Keratinocyte (primary cell): ENCODE measurements at regions not wholly inside any gene's neighbourhood (a gene's known extent, or its start where the extent isn't known, plus 50 kb on each side); places are given as distances from the start of the nearest gene placed in this dataset.

Experiments
- DNase-seq: peaks from one replicate; pipeline ENCODE4 v3.0.0-alpha.2; 2011; ENCODE audit warnings: low read depth, missing footprints, low spot score
- FAIRE-seq: peaks from 2 replicates; lab custom pipeline; 2011; peaks lifted over from hg19 to GRCh38; lab: Jason Lieb, UNC
- H2AFZ ChIP-seq: 2 replicates; pipeline ENCODE4 v1.6.0; 2012; ENCODE audit warnings: low read length, control low read depth, inconsistent platforms; ENCODE audit not compliant: control insufficient read depth
- H3K27ac ChIP-seq: 2 replicates; pipeline ENCODE4 v1.5.1; 2011; ENCODE audit warnings: low read length; ENCODE audit not compliant: control insufficient read depth, insufficient read depth
- H3K27me3 ChIP-seq: 3 replicates; pipeline ENCODE4 v1.6.0; 2011; ENCODE audit warnings: low read length; ENCODE audit not compliant: control insufficient read depth, insufficient read depth; ENCODE audit errors: extremely low read depth
- H3K36me3 ChIP-seq, 2 experiments: 2 replicates in 1 of 2; 3 replicates in 1 of 2; pipeline ENCODE4 v1.5.1; 2011; ENCODE audit warnings: low read length in 2 of 2, mild to moderate bottlenecking in 1 of 2; ENCODE audit not compliant: control insufficient read depth in 2 of 2, insufficient read depth in 2 of 2; ENCODE audit errors: extremely low read depth in 1 of 2
- H3K4me1 ChIP-seq: 3 replicates; pipeline ENCODE4 v1.5.1; 2011; ENCODE audit warnings: low read length; ENCODE audit not compliant: control insufficient read depth, insufficient read depth; ENCODE audit errors: extremely low read depth
- H3K4me2 ChIP-seq: 3 replicates; pipeline ENCODE4 v1.6.0; 2011; ENCODE audit warnings: low read depth, low read length; ENCODE audit not compliant: control insufficient read depth, insufficient read depth; ENCODE audit errors: extremely low read depth
- H3K4me3 ChIP-seq, 3 experiments: fragments of 200-600 bp in 1 of 3; sonication (generic) in 1 of 3; 2 replicates in 2 of 3; 3 replicates in 1 of 3; pipeline ENCODE4 v1.5.1; 2011 to 2016; ENCODE audit warnings: low read length in 3 of 3, mild to moderate bottlenecking in 3 of 3, control low read depth in 2 of 3, inconsistent platforms in 1 of 3, low read depth in 1 of 3, mixed read lengths in 1 of 3, mixed run types in 1 of 3, moderate library complexity in 1 of 3; ENCODE audit not compliant: control insufficient read depth in 2 of 3, insufficient read depth in 2 of 3; ENCODE audit errors: extremely low read depth in 1 of 3
- H3K79me2 ChIP-seq: 2 replicates; pipeline ENCODE4 v1.6.0; 2012; ENCODE audit warnings: low read length; ENCODE audit not compliant: control insufficient read depth, insufficient read depth
- H3K9ac ChIP-seq: 3 replicates; pipeline ENCODE4 v1.6.0; 2011; ENCODE audit warnings: low read length; ENCODE audit not compliant: control insufficient read depth, insufficient read depth; ENCODE audit errors: extremely low read depth
- H3K9me1 ChIP-seq: 3 replicates; pipeline ENCODE4 v1.6.0; 2011; ENCODE audit warnings: low read length; ENCODE audit not compliant: control insufficient read depth, insufficient read depth; ENCODE audit errors: extremely low read depth
- H3K9me3 ChIP-seq: 2 replicates; pipeline ENCODE4 v1.5.1; 2012; ENCODE audit warnings: low read depth, low read length; ENCODE audit not compliant: control insufficient read depth
- H4K20me1 ChIP-seq: 3 replicates; pipeline ENCODE4 v1.6.0; 2011; ENCODE audit warnings: low read length; ENCODE audit not compliant: control insufficient read depth, insufficient read depth; ENCODE audit errors: extremely low read depth
- EZH2 ChIP-seq: IDR thresholded peaks from one replicate; pipeline ENCODE4 v1.6.1; 2012; ENCODE audit warnings: inconsistent platforms, mild to moderate bottlenecking, low read length, moderate library complexity
- dilution Hi-C: fragments of 300-500 bp; cut with MboI; formaldehyde crosslinking; loops from one replicate; pipeline ENCODE4 v1.7.0; 2020; ENCODE audit warnings: low sequenced_read_pairs; ENCODE audit not compliant: extremely low pct_ligation_motif_present
- TF ChIP-seq, protein P1 (sequence below), 3 experiments: IDR thresholded peaks in 1 of 3; conservative IDR thresholded peaks in 1 of 3; optimal IDR thresholded peaks in 1 of 3; 2 replicates in 2 of 3; 3 replicates in 1 of 3; pipeline versions ENCODE3 to v1.5.1; 2011; ENCODE audit warnings: low read length in 3 of 3, mild to moderate bottlenecking in 3 of 3, moderate library complexity in 2 of 3, control low read depth in 1 of 3, inconsistent platforms in 1 of 3; ENCODE audit not compliant: insufficient read depth in 2 of 3; ENCODE audit errors: extremely low read depth in 1 of 3

DNA sequence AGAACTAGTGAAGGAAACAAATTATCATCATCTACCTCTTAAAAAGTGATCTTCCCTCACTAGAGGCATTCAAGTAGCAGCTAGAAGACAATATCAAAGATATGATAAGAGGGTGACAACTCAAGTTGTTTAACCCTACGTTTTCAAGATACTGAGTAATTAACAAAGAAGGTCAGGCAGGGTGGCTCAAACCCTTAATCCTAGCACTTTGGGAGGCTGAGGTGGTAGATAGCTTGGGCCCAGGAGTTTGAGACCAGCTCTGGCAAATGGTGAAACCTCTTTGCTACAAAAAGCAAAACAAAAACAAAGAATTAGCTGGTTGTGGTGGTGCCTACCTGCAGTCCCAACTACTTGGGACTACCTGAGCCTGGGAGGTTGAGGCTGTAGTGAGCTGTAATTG, 408.2 kb upstream of the TUSC1 start:
- Histone ChIP-seq H3K9me3 (no peaks in the 10 kb centered on the region), H3K36me3 (no peaks in the 10 kb centered on the region), H3K4me2 (no peak overlapping the region), H3K27me3 (no peaks in the 10 kb centered on the region), H3K4me3 (no peak overlapping the region), H3K4me1 (no peaks in the 10 kb centered on the region), H3K9ac (no peak overlapping the region), H3K27ac (no peak overlapping the region), H3K9me1 (no peaks in the 10 kb centered on the region), H2AFZ (no peak overlapping the region), H3K79me2 (no peaks in the 10 kb centered on the region), H4K20me1 (no peaks in the 10 kb centered on the region)
- DNase-seq, result no peak
- dilution Hi-C loops, result no loop called here
- TF ChIP-seq, protein P1, sequence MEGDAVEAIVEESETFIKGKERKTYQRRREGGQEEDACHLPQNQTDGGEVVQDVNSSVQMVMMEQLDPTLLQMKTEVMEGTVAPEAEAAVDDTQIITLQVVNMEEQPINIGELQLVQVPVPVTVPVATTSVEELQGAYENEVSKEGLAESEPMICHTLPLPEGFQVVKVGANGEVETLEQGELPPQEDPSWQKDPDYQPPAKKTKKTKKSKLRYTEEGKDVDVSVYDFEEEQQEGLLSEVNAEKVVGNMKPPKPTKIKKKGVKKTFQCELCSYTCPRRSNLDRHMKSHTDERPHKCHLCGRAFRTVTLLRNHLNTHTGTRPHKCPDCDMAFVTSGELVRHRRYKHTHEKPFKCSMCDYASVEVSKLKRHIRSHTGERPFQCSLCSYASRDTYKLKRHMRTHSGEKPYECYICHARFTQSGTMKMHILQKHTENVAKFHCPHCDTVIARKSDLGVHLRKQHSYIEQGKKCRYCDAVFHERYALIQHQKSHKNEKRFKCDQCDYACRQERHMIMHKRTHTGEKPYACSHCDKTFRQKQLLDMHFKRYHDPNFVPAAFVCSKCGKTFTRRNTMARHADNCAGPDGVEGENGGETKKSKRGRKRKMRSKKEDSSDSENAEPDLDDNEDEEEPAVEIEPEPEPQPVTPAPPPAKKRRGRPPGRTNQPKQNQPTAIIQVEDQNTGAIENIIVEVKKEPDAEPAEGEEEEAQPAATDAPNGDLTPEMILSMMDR (optimal IDR thresholded peaks at IDR 0.05 in 1 of 3, IDR thresholded peaks at IDR 0.05 in 1 of 3, conservative IDR thresholded peaks at IDR 0.05 in 1 of 3; ENCODE audit: extremely low read depth in 1 of 3, insufficient read depth in 2 of 3, low read length in 3 of 3), result no peak
- FAIRE-seq, result no peak

DNA sequence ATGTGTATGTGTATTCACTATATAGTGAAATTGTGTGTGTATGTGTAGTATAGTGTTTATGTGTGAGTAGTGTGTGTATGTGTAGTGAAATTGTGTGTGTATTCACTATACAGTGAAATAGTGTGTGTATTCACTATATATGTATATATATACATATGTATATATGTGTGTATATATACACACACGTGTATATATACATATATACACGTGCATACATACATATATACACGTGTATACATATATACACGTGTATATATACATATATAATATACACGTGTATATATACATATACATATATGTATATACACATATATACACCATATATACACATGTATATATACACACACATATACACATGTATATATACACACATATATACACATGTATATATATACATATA, 403.6 kb upstream of the TUSC1 start:
- H3K4me1 ChIP-seq, result no peaks in the 10 kb centered on the region
- H4K20me1 ChIP-seq, result no peaks in the 10 kb centered on the region
- no peaks in the 10 kb centered on the region for H3K9me3 ChIP-seq
- no peaks in the 10 kb centered on the region for H3K9me1 ChIP-seq
- no peak overlapping the region for H3K4me2 ChIP-seq
- H3K79me2 ChIP-seq, result no peaks in the 10 kb centered on the region
- no peak overlapping the region for H3K27ac ChIP-seq
- dilution Hi-C loops, result no loop called here
- no peak overlapping the region for H2AFZ ChIP-seq
- no peaks in the 10 kb centered on the region for H3K36me3 ChIP-seq
- no peaks in the 10 kb centered on the region for H3K27me3 ChIP-seq
- no peak for TF ChIP-seq EZH2
- TF ChIP-seq, protein P1 (optimal IDR thresholded peaks at IDR 0.05 in 1 of 3, IDR thresholded peaks at IDR 0.05 in 1 of 3, conservative IDR thresholded peaks at IDR 0.05 in 1 of 3; ENCODE audit: extremely low read depth in 1 of 3, insufficient read depth in 2 of 3, low read length in 3 of 3), result no peak
- H3K4me3 ChIP-seq, result no peak overlapping the region
- FAIRE-seq (no peak), DNase-seq (no peak)
- no peak overlapping the region for H3K9ac ChIP-seq
